GM19035 (cell line): ENCODE measurements at regions not wholly inside any gene's neighbourhood (a gene's known extent, or its start where the extent isn't known, plus 50 kb on each side); places are given as distances from the start of the nearest gene placed in this dataset.

ENCODE experiments used
- ATAC-seq: cut with Tn5 transposase; IDR thresholded peaks from one replicate; pipeline ENCODE4 v1.9.1; 2021; ENCODE audit not compliant: unreplicated experiment

DNA sequence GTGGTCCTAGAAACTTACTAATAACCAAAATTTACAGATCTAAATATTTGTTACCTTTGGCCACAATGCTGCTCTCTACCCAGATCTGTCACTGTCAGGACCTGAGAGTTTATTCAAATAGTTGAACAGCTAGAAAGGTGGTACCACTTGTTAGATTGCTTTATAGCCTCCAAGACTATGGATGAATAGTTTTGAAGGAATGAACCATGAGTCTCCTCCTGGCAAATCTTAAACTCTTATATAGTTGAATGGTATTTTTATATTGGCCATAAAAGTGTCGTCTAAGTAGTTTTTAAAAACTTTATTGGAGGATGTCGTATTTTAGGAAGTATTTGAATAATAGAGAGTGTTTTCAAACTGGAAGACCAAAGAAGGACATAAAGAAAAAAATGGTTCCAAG lies 178.7 kb downstream of the AHR start:
- ATAC-seq, result no peak

DNA sequence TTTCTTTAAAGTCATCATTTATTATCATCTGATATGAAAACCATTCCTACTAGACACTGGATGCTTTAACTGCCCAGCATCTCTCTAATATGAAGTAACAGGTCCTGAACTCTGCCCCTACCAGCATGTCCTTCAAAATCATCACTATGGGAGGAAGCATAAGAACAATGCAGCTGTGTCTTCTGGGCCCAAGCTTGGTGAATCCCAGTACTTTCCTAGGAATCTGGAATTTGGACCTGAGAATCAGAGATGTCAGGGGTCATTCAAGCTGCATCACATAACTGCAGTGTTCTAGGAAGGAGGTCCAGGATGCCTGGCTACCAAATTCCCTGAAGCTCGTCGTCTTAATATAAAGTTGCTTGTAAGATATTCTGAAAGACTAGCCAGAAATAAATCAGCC lies 182.7 kb downstream of the AHR start:
- ATAC-seq, result no peak

- no peak for ATAC-seq
These were observed 186.9 kb downstream of the AHR start for GRCh38 chr7:17485368-17485767.

- ATAC-seq, result no peak
These were observed 187.5 kb downstream of the AHR start for GRCh38 chr7:17485904-17486303.

- no peak for ATAC-seq
These were observed 188.4 kb downstream of the AHR start for GRCh38 chr7:17486835-17487234.

DNA sequence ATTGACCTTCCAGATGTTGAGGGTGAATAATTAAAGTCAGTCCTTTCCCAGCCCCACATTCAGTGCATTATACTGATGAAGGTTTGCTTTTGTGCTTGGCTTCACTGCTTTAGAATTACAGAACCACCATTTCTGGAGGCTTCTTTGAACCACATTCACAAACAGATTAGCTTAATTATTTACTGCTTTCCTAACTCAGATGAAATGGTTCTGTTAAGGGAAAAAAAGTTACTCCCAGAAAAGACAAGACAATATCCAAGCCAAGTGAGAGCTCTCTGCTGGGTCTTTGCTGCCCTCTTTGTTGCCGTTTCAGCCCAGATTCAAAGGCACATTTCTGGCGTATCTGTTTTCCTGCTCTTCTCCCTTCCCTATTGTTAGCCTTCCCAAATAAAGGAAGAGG lies 188.9 kb downstream of the AHR start:
- ATAC-seq, result no peak

- ATAC-seq, result no peak
These were observed 190.4 kb downstream of the AHR start for GRCh38 chr7:17488829-17489228.

DNA sequence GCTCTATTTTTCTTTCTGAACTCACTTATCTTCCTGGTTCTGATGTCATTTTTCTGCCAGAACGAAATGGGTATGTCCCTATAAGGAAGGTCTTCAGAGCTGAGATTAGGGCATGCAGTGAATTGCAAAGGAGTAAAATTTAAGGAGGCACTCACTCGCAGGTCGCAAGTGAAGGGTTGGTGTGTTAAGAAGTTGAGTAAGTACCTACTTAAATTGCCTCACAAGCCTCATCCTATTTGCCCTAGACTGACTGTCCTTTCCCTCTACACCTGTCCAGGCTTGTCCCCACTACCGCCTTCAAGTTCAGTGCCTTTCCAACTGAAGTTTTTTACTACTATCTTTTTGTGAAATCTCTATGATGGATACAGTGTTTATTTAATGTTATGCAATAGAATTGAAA lies 191.5 kb downstream of the AHR start:
- no peak for ATAC-seq

- ATAC-seq, result no peak
These were observed 192.4 kb downstream of the AHR start for GRCh38 chr7:17490825-17491224.

DNA sequence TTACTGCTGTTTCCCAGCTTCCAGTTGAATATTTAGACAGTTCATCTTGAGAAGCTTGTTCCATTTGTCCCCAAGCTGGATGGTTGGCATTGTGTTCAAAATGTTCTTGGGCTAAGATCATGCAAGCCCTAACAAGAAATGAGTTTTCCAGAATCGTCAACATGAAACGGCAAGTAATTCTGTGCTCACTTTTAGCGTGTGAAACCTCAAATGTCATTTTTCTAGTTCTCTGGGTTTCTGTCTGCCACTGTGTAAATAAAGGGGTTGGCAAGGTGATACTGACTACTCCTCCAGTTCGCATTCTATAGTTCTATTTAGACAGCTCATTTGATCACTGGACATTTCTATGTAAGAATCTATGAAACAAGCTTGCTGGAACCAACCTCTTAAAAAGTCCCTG lies 194.0 kb downstream of the AHR start:
- peak; percentile 60 for ATAC-seq

- no peak for ATAC-seq
These were observed 195.0 kb downstream of the AHR start for GRCh38 chr7:17493446-17493845.

DNA sequence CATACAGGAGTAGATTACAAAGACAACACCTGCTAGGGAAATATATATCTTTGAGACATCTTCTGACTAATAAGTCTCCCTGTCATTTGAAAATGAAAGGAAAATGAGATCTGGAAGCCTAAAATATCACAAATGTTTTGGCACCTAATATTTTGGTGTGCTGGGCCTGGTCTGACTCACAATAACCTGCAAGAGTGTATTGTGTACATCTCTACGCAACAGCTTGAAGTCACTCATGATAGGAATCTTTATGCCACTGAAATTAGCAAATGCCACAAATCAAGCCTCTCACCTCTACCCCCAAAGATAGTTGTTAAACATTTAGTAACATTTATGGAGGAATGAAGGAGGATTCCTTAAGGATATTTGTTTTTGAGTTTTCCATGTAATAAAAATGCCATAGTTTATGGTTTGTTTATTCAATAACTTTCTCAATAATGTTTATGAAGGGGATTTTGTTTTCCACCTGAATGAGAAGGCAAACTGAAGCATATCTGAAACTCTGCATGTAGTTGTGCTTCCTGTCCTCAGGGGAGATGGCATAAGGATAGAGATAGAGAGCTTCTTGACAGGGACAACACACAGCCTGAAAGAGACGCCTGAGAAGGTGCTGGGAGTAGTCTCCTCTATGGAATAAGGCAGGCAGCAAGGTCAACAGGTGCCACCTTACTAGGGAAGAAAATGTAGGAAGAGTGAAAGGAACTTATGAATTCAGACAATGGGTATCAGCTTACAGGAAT lies 197.4 kb downstream of the AHR start:
- ATAC-seq, result no peak

DNA sequence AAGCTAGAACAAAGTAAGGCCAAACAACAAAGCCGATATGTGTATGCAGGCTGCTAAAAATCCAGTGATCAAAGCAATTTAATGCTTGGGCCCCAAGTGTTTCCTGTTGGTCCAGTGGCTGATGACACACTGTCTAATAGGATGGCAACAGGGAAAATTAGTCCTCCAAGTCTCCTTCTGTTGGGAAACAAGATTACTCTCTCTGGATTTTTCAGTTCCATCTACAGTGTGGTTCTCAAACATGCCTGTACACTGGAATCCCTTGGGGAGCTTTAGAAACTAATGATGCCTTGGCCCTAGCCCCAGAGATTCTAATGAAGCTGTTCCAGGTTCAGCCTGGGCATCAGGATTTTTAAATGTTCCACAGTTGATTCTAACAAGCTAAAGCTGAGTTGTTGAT lies 198.7 kb downstream of the AHR start:
- ATAC-seq, result no peak

DNA sequence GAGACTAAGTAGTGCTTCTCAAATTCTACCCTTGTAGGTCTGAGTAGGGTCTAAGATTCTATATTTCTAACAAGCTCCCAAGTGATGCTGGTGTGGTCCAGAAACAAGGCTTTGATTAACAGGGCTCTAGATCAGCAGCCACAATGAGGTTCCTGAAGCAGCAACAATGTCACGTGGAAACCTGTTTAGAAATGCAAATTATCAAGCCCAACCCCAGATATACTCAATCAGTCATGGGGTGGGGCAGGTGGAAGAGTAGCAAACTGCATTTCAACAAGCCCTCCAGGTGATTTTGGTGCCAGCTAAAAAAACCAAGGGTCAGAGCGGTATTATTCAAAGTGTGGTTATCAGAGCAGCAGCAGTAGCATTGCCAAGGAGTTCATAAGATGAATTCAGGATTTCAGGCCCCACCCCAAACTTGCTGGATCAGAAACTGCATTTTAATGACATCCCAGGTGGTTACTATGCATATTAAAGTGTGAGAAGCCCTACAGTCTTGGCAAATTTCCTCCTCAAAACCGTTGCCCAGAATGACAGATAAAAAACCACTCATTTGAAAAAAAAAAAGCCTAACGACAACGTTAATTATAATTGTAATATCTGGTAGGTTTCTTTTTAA lies 199.2 kb downstream of the AHR start:
- no peak for ATAC-seq

DNA sequence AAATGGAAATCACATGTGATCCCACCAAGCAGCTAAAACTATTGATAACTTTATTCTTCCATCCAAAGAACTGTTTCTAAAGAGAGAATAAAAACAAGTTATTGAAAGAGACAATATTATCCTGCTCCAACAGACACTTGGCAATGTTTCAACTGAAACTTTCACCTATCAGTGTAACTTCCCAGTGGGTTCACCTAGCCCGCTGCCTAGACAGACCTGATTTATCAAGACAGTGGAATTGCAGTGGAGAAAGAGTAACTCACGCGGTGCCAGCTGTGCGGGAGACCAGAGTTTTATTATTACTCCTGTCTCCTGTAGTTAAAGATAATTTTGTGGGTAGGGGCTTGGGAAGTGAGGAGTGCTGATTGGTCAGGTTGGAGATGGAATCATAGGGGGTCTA lies 199.8 kb downstream of the AHR start:
- no peak for ATAC-seq

GRCh38 chr7:17500736-17501135 lies 202.3 kb downstream of the AHR start:
- ATAC-seq, result no peak

- ATAC-seq, result no peak
These were observed 203.2 kb downstream of the AHR start for GRCh38 chr7:17501441-17502212.

GRCh38 chr7:17502213-17503060 lies 204.0 kb downstream of the AHR start:
- ATAC-seq, result no peak

DNA sequence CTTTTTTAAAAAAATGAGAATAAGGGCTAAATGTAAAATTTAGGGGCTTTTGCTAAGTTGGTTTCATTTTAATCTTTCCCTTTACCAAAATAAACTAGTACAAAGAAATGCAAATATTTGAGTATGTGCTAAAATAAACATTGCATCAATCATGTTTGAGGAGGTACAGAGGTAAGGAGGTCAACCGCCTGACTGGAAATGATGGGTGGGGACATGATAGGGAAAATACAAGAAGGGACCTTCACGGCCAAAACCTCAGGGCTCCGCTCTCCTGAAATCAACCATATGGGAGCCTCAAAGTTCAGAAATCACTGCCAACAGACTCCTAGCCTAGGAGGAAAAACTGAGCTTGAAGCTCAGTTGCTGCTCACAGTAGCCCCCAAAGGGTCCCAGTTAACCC lies 207.6 kb downstream of the AHR start:
- peak; percentile 94 for ATAC-seq

DNA sequence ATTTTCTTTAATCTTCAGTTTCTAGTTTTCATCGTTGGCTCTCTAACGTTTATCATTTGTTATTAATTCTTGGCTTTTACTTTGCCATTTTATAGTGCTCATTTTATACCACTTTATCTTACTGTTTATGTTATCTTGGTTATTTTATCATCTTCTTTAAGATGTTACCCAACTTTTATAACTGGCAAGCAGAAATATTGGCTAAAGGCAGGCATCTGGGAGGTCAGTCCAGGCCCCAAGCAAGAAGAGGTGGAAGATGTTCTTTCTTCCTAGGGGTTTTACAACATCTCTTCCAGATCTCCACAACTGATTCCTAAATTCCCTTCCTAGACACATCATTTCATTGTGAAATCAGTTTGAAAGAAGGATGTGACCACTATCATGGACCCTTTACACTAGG lies 208.1 kb downstream of the AHR start:
- ATAC-seq, result no peak

- ATAC-seq, result no peak
These were observed 209.3 kb downstream of the AHR start for GRCh38 chr7:17507717-17508116.
